Middle frontal gyrus (tissue), 1 donor: ENCODE measurements at regions not wholly inside any gene's neighbourhood (a gene's known extent, or its start where the extent isn't known, plus 50 kb on each side); places are given as distances from the start of the nearest gene placed in this dataset.

ENCODE experiments used
- DNase-seq: peaks from one replicate; pipeline ENCODE4 v3.0.0-alpha.2; 2015; ENCODE audit warnings: low spot score; ENCODE audit errors: extremely low spot score

DNA sequence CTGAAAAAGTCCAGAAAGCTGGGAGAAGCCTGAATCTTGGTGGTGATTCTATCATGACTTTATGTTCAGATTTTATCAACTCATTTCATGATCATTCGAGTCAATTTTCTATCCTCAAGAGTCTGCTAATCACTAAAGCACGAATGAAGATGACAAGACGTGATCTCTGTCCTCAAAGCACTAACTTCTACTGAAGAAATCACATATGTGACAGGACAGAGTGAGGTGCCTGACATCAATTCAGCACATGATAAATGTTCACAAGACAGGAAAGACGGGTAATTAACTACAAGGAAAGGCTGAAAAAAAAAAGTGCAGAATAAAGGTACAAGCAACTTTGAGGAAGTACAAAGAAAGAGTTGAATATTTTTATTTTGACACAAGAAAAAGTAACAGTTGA is 487.1 kb downstream of the EFNB2 start:
- no peak for DNase-seq

DNA sequence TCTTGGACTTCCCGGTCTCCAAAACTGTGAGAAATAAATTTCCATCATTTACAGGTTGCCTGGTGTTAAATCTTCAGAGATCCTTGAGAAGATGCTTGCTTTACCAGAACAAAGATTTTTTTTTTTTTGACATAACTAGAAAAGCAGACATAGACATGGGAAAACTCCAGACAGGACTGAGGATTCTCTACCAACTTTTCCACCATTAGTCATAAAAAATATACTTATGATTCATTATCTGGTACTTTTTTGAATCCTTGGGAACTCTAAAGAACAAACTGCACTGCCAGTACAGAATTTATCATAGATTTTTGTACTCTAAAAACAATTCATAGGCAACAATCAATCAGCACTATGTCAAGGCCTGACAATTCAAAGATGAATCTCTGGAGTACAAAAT is 487.6 kb downstream of the EFNB2 start:
- DNase-seq: no peak

DNA sequence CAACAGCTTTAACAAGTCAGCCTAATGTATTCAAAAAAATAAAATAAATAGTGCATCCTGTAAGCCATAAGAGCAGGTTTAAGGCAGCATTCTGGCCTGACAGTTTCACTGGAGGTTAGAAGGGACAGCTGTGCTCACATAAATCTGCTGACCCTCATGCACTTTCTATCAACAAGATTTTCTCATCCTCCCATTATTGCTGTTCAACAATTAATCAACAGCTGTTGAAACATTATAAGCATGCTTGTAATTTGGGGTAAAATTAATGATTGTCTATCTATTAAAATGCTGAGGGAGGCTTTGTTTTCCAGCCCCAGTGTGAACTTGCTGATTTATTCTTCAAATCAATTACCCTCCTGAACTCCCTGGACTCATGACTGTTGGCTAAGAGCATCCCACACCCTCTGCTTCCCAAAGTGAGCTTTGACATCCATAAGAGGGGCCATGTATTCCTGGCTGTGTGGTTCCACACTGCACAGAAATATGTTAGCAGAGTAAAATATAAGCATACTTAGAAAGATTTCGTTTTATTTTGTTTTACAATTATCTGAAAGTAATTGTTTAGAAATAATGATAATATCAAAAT is 492.4 kb downstream of the EFNB2 start:
- DNase-seq: no peak

DNA sequence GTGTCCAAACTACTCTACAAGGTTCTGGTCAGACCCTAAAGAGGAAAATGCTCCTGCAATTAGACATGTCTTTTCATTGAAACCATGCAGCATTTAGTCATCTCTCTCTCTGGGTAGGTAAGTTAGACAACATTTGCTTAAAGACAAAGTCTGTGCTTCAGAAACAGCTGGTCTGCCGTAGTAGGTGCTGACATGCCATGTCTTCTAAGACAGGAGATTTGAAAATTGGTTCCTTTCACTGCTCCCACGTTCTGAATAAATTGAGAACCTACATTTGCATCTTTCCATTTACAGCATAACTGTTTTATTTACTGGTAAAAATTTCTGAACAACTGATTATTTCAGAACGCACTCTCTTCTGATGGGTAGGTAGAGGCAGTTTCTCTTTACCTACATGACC is 494.0 kb downstream of the EFNB2 start:
- no peak for DNase-seq

DNA sequence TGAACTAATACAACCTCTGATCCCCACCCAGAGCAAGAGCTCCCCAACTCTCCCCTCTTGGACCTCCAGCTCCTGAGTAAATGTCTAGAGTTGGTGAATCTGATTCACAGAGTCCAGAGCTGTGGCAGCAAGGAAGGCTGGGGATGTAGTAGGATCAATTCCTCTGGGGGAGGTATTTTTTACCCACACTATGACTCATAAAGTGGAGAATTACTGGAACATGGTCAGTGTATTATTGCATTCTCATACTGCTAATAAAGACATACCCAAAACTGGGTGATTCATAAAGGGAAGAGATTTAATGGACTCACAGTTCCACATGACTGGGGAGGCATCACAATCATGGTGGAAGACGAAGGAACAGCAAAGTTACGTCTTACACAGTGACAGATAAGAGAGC is 496.7 kb downstream of the EFNB2 start:
- no peak for DNase-seq

DNA sequence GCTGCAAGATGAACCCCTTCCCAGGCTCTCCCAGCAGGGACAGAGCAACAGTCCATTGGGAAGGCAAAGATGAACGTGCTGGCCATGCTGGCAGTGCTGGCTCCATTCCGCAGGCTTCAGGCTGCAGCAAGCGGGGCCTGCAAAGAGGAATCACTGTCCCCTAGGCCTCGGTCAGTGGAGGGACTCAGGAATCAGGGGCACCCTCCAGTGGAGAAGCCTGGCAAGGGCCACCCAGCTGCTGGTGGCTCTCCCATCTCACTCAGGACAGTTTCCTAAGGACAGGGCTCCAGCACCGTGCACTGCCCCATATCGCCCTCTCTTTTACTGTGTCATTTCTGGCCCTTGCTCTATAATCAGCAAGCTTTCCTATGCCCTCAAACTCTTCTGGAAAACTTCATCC is 498.6 kb downstream of the EFNB2 start:
- DNase-seq: no peak

DNA sequence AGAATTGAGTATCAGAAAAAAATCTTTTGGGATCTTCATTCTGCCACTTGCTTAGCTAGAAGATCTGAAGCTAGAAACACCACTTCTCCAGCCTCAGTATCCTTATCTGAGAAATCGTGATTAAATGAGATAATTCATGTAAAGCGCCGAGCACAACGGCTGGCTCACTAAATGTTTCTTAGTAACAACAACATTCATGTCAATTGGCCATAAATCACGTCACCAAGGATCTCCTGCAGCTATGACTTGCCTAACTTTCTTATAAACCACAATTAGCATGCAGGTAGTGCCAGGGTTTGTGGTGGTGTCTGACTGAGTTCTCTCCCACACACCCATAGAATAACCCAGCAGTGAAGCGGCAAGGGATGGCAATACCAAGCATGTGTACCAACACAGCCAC is 501.3 kb downstream of the EFNB2 start:
- no peak for DNase-seq

DNA sequence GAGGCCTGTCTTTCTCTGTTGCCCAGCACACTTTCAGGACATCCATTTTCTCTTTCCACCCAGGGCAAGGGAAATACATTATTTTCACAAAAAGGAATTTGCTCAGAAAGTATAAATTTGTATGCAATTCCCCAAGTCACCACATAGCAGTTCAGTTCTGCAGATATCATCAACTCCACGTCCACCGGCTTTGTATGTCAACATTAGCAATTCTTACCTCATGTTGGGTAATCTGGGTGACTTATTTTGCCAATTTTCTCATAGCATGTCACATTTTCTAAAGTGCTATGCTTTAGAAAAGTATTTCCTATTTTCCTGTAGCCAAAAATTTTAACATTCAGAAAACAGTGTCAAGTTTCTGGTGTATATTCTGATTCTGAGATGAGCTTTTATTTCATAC is 501.8 kb downstream of the EFNB2 start:
- DNase-seq: no peak

DNA sequence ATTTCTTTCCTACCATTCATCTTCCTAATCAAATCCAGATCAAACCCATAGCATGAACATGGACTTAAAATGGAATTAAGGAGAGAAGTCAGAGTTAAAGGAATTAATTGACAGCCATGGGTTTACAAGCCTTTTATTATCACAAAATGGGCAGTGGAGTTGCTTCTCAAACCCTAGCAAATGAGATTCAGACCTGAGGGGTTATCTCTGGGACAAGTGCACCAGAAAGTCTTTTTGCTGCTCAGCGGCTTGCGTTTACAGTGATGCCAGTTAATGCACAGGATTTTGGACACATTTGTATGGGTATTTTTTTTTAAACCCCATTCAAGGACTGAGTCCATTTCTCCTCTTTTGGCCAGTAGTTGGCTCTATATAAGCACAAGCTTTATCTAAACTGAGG is 503.0 kb downstream of the EFNB2 start:
- DNase-seq: no peak

DNA sequence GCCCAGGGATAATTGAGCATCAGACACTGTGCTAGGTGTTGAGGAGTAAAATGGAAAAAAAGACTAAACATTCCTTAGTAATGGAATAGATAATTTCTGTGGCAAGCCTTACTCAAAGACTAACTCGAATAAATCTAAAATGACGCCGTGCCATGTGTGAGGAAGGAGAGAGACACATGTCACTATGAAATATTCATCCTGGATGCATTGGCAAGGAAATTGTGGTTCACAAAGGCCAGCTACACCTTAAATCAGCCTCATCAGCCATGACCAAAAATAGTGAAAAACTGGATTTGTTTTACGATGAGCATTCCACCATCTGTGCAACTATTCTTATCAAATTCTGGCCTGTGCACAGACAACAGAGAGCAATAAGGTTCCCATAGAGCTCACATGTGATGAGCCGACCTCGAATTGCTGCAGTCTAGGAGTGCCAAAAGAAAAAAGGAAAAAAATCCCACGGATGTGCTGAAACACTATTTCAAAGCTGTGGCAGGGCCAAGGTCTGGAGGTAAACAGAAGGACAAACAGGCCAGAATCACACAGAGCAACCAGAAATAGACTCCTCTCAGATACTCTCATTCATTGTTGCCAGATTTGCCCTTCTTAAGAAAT is 505.7 kb downstream of the EFNB2 start:
- DNase-seq: no peak

DNA sequence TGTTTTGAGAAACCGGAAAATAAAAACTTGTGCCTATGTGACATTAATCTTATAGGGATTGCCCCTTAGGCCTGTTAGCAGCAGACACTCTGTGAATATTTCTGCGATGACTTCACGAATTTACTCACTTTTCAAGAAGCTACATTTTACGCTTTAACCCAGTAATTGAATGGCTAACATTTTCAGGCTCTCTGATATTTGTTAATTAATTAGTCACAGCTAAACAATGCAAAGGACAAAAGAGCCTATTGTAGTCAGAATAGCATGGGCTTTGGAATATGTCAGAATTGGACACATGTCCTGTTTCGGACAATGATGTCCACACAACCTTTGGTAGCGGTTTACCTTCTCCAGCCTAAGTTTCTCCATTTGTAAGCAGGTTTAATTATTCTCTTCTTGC is 506.6 kb downstream of the EFNB2 start:
- DNase-seq: no peak

DNA sequence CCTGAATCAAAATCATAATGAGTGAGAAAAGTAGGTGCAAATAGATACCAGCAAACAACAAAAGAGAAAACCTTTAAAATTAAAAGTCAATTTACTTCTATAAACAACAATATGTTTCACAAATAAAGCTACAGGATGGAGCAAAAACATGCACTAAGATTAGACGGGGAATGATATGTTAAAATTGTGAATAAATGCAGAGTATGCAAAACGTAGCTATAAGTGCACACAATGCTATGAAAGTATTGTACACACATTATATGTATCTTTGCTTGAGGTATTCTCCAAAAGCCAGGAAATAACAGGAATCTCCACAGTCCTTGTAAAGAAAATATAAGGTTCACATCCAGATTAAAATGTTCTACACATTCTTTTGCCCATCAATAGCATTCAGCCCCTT is 523.9 kb downstream of the EFNB2 start:
- DNase-seq: no peak

DNA sequence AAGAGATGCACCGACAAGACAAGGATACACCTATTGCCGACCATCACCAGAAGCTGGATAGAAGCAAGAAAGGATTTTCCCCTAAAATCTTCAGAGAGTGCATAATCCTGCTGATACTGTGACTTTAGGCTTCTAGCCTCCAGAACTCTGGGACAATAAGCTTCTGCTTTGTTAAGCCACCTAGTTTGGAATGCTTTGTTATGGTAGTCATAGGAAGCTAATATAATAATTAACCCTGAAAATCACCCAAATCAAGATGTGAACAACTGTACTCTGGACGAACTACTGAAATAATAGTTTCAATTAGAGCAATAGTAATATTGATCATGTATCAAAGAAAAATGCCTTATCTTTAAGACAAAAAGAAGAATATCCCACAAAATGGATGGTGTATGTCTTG is 524.6 kb downstream of the EFNB2 start:
- no peak for DNase-seq

DNA sequence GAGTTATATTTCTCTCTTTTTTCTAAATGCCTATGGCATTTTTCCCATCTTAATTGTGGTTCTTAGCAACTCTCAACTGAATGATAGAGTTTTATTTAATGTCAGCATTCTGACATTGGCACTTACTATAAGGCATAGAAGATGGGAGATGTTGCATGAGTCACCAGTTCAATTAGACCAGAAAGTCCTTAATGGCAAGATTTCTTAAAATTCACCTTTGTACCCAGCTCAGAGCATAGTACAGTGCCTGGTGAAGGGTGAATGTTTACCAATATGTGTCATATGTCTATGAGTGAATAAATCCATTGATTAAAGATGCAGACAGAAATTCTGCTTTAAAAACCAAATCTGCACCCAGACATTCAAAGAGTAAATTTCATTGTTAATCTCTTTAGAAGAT is 526.9 kb downstream of the EFNB2 start:
- DNase-seq: no peak

DNA sequence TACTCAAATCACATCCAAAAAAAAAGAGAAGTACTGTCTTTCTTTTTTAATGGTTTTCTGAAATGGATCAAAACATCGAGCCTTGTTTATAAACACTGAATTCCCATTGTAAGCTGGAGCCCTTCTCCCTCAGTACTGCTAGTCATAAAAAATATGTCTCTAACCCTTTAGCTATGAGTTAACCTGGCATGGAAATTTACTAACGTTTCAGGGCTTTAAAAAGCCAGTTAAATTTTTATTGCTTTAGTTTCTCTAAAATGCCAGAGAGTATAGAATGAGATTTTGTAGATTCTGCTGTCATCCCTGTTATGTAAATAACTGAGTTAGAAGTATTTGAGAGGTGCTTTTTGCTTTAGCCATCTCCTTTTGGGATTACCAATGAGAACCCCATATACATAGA is 528.3 kb downstream of the EFNB2 start:
- DNase-seq: no peak

DNA sequence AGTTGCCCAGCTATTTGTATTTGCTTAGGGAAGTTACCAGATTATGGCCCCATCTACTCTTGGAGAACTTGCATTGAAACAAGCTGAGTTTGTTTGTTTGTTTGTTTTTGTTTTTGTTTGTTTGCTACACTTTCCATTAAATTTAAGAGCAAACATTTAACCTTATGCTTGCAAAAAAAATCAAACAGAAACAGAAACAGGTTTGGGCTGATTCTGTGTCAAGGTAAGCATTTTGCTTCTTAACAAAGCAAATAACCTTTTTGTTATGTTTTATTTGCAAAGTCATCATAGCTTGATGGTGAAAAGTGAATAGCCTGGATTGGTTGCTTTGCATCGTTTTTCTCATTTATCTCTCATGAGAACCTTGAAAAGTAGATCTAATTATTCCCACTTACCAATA is 531.8 kb downstream of the EFNB2 start:
- no peak for DNase-seq

DNA sequence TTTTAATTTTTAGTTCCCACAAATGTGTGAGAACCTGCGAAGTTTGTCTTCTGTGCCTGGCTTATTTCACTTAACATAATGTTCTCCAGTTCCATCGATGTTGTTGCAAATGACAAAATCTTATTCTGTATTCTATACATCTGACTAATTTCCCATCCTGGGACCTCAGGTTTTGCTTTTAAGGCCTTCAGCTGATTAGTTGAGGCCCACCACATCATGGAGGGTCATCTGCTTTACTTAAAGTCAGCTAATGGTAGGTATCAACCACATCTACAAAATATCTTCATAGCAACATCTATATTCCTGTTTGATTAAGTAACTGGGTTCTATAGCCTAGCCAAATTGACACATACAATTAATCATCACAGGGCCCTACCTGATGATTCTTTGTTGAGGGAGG is 534.0 kb downstream of the EFNB2 start:
- DNase-seq: no peak

DNA sequence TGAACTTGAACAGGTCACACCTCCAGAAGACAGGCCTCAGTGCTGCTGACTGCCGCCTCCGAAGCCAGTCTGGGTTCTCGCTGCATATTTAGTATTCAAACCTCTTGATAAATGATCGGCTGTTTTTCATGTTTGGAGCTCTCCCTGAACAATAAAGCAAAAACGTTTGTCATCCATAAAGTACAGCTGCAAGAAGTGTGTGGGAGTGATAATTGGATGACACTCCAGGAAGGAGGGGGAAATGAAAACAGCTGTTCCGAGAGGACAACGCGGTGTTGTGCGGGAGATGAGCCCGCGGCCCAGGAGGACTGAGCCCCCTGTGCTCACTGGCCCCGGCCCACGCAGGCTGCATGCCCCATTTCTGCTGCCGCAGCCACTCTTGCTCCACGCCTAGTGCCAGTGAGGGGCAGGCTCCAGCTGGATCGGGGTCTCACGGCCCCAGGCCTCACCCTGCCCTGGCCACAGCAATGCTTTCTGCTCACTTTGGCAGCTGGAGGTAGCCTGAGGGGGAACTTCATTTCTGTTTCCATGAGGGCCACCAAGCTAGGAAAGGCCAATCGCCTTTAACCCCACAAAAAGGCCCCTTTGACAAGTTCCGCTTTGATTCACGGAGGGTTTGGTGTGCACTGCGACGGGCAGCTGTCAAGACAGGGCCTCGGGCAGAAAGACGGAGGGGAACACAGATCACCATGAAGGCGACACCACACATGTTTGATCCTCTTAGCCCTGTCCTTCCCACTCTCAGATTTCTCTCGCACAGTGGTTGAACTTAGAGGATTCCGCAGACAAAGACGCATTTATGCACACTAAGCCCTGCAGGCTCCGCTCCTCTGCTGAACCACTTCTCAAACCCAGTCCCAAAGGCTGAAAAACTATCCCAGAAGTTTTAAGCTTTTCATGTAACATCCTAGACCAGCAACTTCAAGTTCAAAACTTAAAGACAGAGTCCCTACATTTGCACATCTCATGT is 537.6 kb downstream of the EFNB2 start:
- DNase-seq: no peak

DNA sequence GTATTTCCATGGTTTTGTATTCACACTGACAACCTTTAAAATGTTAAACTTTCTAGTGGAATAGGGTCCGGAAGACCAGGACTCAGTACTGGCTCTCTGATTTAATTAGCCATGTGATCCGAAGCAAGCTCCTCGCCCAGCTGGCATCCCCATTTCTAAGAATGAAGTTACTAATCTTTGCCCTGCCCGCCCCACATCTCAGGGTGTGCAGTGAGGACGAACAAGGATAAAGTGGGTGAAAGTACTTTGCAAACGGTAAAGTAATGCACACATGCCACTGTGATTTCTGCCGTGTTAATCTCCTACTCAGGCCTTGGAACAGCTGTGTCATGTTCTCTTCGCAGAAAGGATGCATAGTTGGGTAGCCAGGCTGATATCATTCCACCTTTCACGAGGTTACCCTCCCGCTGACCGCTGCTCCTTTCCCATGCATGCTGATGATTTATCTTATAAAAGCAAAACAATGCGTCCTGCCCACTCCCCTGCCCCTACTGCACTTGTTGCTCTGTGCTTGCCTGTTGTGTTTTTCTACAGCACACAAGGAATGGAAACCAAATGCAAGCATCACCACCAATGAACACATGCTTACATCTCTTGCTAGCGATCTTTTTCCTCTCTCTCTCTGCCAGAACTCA is 539.0 kb downstream of the EFNB2 start:
- DNase-seq: no peak

DNA sequence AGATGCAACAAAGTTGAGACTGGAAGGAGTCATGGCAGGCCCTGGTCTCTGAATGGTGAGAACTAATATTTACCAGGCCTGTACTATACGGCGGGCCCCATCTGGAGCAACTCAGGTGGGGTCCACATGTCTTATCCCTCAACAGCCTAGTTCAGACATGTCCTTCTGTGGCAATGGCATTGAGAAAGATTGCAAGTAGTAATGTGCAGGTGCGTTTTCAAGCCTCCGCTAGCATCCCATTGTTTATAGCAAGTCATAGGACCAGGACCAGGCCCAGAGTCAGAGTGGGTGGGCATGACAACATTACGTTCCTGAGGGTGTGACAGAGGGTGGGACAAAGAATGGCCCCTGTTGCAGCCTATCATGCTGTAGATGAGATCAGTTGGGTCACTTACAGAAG is 541.1 kb downstream of the EFNB2 start:
- no peak for DNase-seq

DNA sequence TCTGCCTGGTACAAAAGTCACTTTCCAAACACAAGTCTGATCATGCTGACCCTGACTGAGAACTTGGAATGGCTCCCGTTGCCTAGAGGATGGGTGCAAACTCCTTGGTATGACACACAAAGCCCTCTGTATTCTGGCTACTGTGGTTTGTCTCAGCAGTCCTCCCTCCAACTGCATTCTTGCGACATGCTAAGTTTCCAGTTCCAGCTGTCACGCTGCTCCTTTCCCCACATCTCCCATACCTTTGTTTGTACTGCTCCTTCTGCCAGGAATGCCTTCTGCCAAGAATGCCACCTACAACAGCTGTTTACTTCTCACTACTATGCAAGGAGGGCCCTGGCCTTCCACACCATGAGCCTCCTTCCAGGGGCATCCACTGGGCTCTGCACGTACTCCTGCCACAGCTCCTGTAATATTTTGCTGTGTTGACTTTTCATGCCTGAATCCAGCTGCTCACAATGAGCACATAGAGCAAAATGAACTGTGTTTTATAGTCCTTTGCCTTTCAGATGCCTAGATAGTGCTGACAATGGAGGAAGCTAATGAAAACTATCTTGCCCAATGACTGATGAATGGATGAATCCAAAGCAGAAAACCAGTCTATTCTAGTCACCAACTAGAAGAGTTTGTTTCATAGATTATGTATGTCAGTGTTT is 543.7 kb downstream of the EFNB2 start:
- no peak for DNase-seq

DNA sequence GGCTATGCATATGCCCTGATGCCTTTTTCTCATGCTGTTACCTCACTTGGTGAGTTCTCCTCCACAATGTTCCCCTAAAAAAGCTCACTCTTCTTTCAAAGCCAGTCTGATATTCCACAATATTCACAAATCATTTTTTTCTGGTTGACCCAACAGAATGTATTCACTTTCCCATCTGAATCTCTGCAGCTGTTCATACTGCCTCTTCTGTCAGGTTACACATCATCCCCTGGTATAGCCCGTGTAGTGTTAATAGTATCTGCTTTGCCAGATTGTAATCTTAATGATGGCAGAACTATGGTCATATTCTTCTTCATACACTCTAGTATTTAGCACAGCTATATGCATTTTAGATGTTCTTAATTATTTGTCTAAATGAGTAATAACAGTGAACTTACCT is 544.3 kb downstream of the EFNB2 start:
- no peak for DNase-seq
